Globus pallidus (tissue), 1 donor: ENCODE measurements at regions not wholly inside any gene's neighbourhood (a gene's known extent, or its start where the extent isn't known, plus 50 kb on each side); places are given as distances from the start of the nearest gene placed in this dataset.

Source experiments
- DNase-seq: peaks from one replicate; pipeline ENCODE4 v3.0.0-alpha.2; 2015; ENCODE audit warnings: low spot score

GRCh38 chr15:91473894-91474545 lies 374.0 kb downstream of the SV2B start:
- DNase-seq, result no peak

- DNase-seq, result no peak
These were observed 376.6 kb upstream of the SLCO3A1 start for GRCh38 chr15:91476861-91477260.

- DNase-seq, result no peak
These were observed 374.8 kb upstream of the SLCO3A1 start for GRCh38 chr15:91478717-91479191.

GRCh38 chr15:91480426-91480825 lies 373.1 kb upstream of the SLCO3A1 start:
- DNase-seq, result no peak

GRCh38 chr15:91482799-91483198 lies 370.7 kb upstream of the SLCO3A1 start:
- no peak for DNase-seq

GRCh38 chr15:91484141-91484540 lies 369.4 kb upstream of the SLCO3A1 start:
- DNase-seq, result no peak

GRCh38 chr15:91488452-91488851 lies 365.1 kb upstream of the SLCO3A1 start:
- DNase-seq, result no peak

GRCh38 chr15:91490211-91490610 lies 363.3 kb upstream of the SLCO3A1 start:
- DNase-seq, result no peak

GRCh38 chr15:91491101-91491950 lies 362.2 kb upstream of the SLCO3A1 start:
- no peak for DNase-seq

GRCh38 chr15:91496754-91497691 lies 356.5 kb upstream of the SLCO3A1 start:
- no peak for DNase-seq

GRCh38 chr15:91498046-91498748 lies 355.3 kb upstream of the SLCO3A1 start:
- no peak for DNase-seq

GRCh38 chr15:91498749-91499062 lies 354.8 kb upstream of the SLCO3A1 start:
- DNase-seq, result no peak

GRCh38 chr15:91499774-91500383 lies 353.6 kb upstream of the SLCO3A1 start:
- no peak for DNase-seq

- no peak for DNase-seq
These were observed 344.9 kb upstream of the SLCO3A1 start for GRCh38 chr15:91508633-91509032.

GRCh38 chr15:91514147-91514546 lies 339.4 kb upstream of the SLCO3A1 start:
- no peak for DNase-seq

- no peak for DNase-seq
These were observed 338.2 kb upstream of the SLCO3A1 start for GRCh38 chr15:91515188-91515754.

GRCh38 chr15:91516866-91517265 lies 336.6 kb upstream of the SLCO3A1 start:
- no peak for DNase-seq

- no peak for DNase-seq
These were observed 335.9 kb upstream of the SLCO3A1 start for GRCh38 chr15:91517491-91518200.

- DNase-seq, result no peak
These were observed 332.7 kb upstream of the SLCO3A1 start for GRCh38 chr15:91520850-91521249.

- DNase-seq, result no peak
These were observed 332.0 kb upstream of the SLCO3A1 start for GRCh38 chr15:91521548-91521947.
